PC-9 (cell line): ENCODE measurements at regions not wholly inside any gene's neighbourhood (a gene's known extent, or its start where the extent isn't known, plus 50 kb on each side); places are given as distances from the start of the nearest gene placed in this dataset.

Source experiments
- CTCF ChIP-seq: fragments of 200-600 bp; sonication (generic); conservative IDR thresholded peaks from 2 replicates; pipeline ENCODE4 v1.6.1; 2017; ENCODE audit warnings: mixed run types, antibody characterized with exemption, mild to moderate bottlenecking, moderate library complexity
- EZH2 ChIP-seq: fragments of 200-600 bp; sonication (generic); IDR thresholded peaks from 2 replicates; pipeline ENCODE4 v1.8.0; 2017; ENCODE audit warnings: antibody characterized with exemption, low read depth

DNA sequence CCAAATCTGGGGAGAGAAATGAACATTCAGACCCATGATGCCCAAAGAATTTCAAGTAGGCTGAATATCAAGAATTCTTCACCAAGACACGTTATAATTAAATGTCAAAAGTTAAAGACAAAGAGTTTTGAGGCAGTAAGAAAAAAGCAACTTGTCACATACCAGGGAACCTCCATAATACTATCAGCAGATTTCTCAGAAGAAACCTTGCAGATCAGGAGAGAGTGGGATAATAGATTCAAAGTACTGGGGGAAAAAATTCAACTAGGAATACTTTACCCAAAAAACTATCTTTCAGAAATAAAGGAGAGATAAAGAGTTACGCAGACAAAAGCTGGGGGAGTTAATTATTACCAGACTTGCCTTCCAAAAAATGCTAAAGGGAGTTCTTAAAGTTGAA, 516.0 kb downstream of the CETN3 start:
- no peak for TF ChIP-seq CTCF
- TF ChIP-seq EZH2, result no peak
